ENCODE measurements at regions not wholly inside any gene's neighbourhood (a gene's known extent, or its start where the extent isn't known, plus 50 kb on each side); places are given as distances from the start of the nearest gene placed in this dataset.

- TF ChIP-seq CTCF (IDR thresholded peaks at IDR 0.05) (no peak), POLR2AphosphoS5 (IDR thresholded peaks at IDR 0.05) (no peak), POLR2A (IDR thresholded peaks at IDR 0.05; ENCODE audit: low read depth) (no peak)
Measured at GRCh38 chr10:55497893-55498499, 697.0 kb upstream of the PCDH15 start.
